Adipocyte (in vitro differentiated cells): ENCODE measurements at regions not wholly inside any gene's neighbourhood (a gene's known extent, or its start where the extent isn't known, plus 50 kb on each side); places are given as distances from the start of the nearest gene placed in this dataset.

Experiments
- DNase-seq: peaks from one replicate; pipeline ENCODE4 v3.0.0-alpha.2; 2015; ENCODE audit warnings: low read depth
- H3K27me3 ChIP-seq: replicated peaks from 2 replicates; pipeline ENCODE4 v1.7.0; 2013; ENCODE audit warnings: mild to moderate bottlenecking, low read length, moderate library complexity; ENCODE audit not compliant: control insufficient read depth, insufficient read depth
- H3K36me3 ChIP-seq: 2 replicates; pipeline ENCODE4 v1.7.0; 2013; ENCODE audit warnings: low read length, mild to moderate bottlenecking, moderate library complexity; ENCODE audit not compliant: control insufficient read depth, insufficient read depth, severe bottlenecking
- H3K4me1 ChIP-seq: 2 replicates; pipeline ENCODE4 v1.7.0; 2013; ENCODE audit warnings: mild to moderate bottlenecking, low read length, moderate library complexity; ENCODE audit not compliant: control insufficient read depth, insufficient read depth
- H3K4me3 ChIP-seq: 2 replicates; pipeline ENCODE4 v1.7.0; 2013; ENCODE audit warnings: mild to moderate bottlenecking, low read length, moderate library complexity
- H3K9ac ChIP-seq: 2 replicates; pipeline ENCODE4 v1.7.0; 2013; ENCODE audit warnings: mild to moderate bottlenecking, low read length, moderate library complexity
- H3K9me3 ChIP-seq: 2 replicates; pipeline ENCODE4 v1.7.0; 2013; ENCODE audit warnings: mild to moderate bottlenecking, low read length, moderate library complexity; ENCODE audit not compliant: control insufficient read depth

- Histone ChIP-seq H3K4me1 (no peaks in the 10 kb centered on the region), H3K9me3 (no peaks in the 10 kb centered on the region), H3K9ac (no peak overlapping the region), H3K27me3 (no peaks in the 10 kb centered on the region), H3K4me3 (no peak overlapping the region), H3K36me3 (no peaks in the 10 kb centered on the region)
- no peak for DNase-seq
Observed at GRCh38 chr21:19844334-19844733, 1153.9 kb upstream of the NCAM2 start.

- Histone ChIP-seq H3K9me3 (no peaks in the 10 kb centered on the region), H3K4me3 (no peak overlapping the region), H3K4me1 (no peaks in the 10 kb centered on the region), H3K36me3 (no peaks in the 10 kb centered on the region), H3K9ac (no peak overlapping the region), H3K27me3 (no peaks in the 10 kb centered on the region)
- no peak for DNase-seq
Observed at GRCh38 chr21:19850157-19850556, 1148.1 kb upstream of the NCAM2 start.

GRCh38 chr21:19853061-19853460 is 1145.1 kb upstream of the NCAM2 start:
- DNase-seq = no peak
- no peaks in the 10 kb centered on the region for H3K9me3 ChIP-seq
- no peak overlapping the region for H3K4me3 ChIP-seq
- no peak overlapping the region for H3K9ac ChIP-seq
- H3K36me3 ChIP-seq = no peaks in the 10 kb centered on the region
- no peaks in the 10 kb centered on the region for H3K4me1 ChIP-seq
- no peaks in the 10 kb centered on the region for H3K27me3 ChIP-seq

- H3K9ac ChIP-seq = no peak overlapping the region
- H3K4me1 ChIP-seq = no peaks in the 10 kb centered on the region
- H3K27me3 ChIP-seq = no peaks in the 10 kb centered on the region
- H3K4me3 ChIP-seq = no peak overlapping the region
- DNase-seq = no peak
- no peaks in the 10 kb centered on the region for H3K36me3 ChIP-seq
- H3K9me3 ChIP-seq = no peaks in the 10 kb centered on the region
Observed at GRCh38 chr21:19853709-19854575, 1144.3 kb upstream of the NCAM2 start.

GRCh38 chr21:19855522-19855921 is 1142.7 kb upstream of the NCAM2 start:
- Histone ChIP-seq H3K9ac (no peak overlapping the region), H3K4me1 (no peaks in the 10 kb centered on the region), H3K27me3 (no peaks in the 10 kb centered on the region), H3K9me3 (no peaks in the 10 kb centered on the region), H3K36me3 (no peaks in the 10 kb centered on the region), H3K4me3 (no peak overlapping the region)
- DNase-seq = no peak

GRCh38 chr21:19864476-19864875 is 1133.7 kb upstream of the NCAM2 start:
- DNase-seq = no peak
- Histone ChIP-seq H3K9ac (no peak overlapping the region), H3K4me3 (no peak overlapping the region), H3K36me3 (no peaks in the 10 kb centered on the region), H3K4me1 (no peaks in the 10 kb centered on the region), H3K27me3 (no peaks in the 10 kb centered on the region), H3K9me3 (no peaks in the 10 kb centered on the region)

GRCh38 chr21:19870682-19871081 is 1127.5 kb upstream of the NCAM2 start:
- H3K4me3 ChIP-seq = no peak overlapping the region
- H3K36me3 ChIP-seq = no peaks in the 10 kb centered on the region

GRCh38 chr21:19874521-19874920 is 1123.7 kb upstream of the NCAM2 start:
- H3K4me1 ChIP-seq = no peaks in the 10 kb centered on the region

More at GRCh38 chr21:19870682-19871081, 1127.5 kb upstream of the NCAM2 start:
- H3K9me3 ChIP-seq = no peaks in the 10 kb centered on the region
- H3K9ac ChIP-seq = no peak overlapping the region
- no peaks in the 10 kb centered on the region for H3K27me3 ChIP-seq
- no peak for DNase-seq
- no peaks in the 10 kb centered on the region for H3K4me1 ChIP-seq

GRCh38 chr21:19878133-19878532 is 1120.1 kb upstream of the NCAM2 start:
- no peak for DNase-seq
- Histone ChIP-seq H3K27me3 (no peaks in the 10 kb centered on the region), H3K36me3 (no peaks in the 10 kb centered on the region)

More at GRCh38 chr21:19874521-19874920, 1123.7 kb upstream of the NCAM2 start:
- Histone ChIP-seq H3K27me3 (no peaks in the 10 kb centered on the region), H3K4me3 (no peak overlapping the region), H3K9me3 (no peaks in the 10 kb centered on the region), H3K9ac (no peak overlapping the region), H3K36me3 (no peaks in the 10 kb centered on the region)
- DNase-seq = no peak

GRCh38 chr21:19899645-19900044 is 1098.6 kb upstream of the NCAM2 start:
- Histone ChIP-seq H3K36me3 (no peaks in the 10 kb centered on the region), H3K4me3 (no peak overlapping the region), H3K9me3 (no peaks in the 10 kb centered on the region), H3K9ac (no peak overlapping the region), H3K4me1 (no peaks in the 10 kb centered on the region), H3K27me3 (no peaks in the 10 kb centered on the region)
- DNase-seq = no peak

More at GRCh38 chr21:19878133-19878532, 1120.1 kb upstream of the NCAM2 start:
- Histone ChIP-seq H3K9ac (no peak overlapping the region), H3K9me3 (no peaks in the 10 kb centered on the region), H3K4me3 (no peak overlapping the region), H3K4me1 (no peaks in the 10 kb centered on the region)

GRCh38 chr21:19900149-19900548 is 1098.1 kb upstream of the NCAM2 start:
- H3K9ac ChIP-seq = no peak overlapping the region
- DNase-seq = no peak
- no peaks in the 10 kb centered on the region for H3K36me3 ChIP-seq

GRCh38 chr21:19908390-19908789 is 1089.8 kb upstream of the NCAM2 start:
- no peak for DNase-seq
- H3K36me3 ChIP-seq = no peaks in the 10 kb centered on the region
- H3K9me3 ChIP-seq = no peaks in the 10 kb centered on the region
- no peaks in the 10 kb centered on the region for H3K4me1 ChIP-seq
- no peak overlapping the region for H3K4me3 ChIP-seq
- no peak overlapping the region for H3K9ac ChIP-seq
- no peaks in the 10 kb centered on the region for H3K27me3 ChIP-seq

More at GRCh38 chr21:19900149-19900548, 1098.1 kb upstream of the NCAM2 start:
- H3K4me1 ChIP-seq = no peaks in the 10 kb centered on the region
- H3K9me3 ChIP-seq = no peaks in the 10 kb centered on the region
- no peak overlapping the region for H3K4me3 ChIP-seq
- H3K27me3 ChIP-seq = no peaks in the 10 kb centered on the region
